ENCODE measurements at regions not wholly inside any gene's neighbourhood (a gene's known extent, or its start where the extent isn't known, plus 50 kb on each side); places are given as distances from the start of the nearest gene placed in this dataset.

GRCh38 chr15:69732133-69732532 is 279.5 kb downstream of the RPLP1 start:
- no peaks in the 10 kb centered on the region for H3K9me3 ChIP-seq
- no peak overlapping the region for H3K4me3 ChIP-seq
- WGBS, 3 donors = 47 to 57% (median 49%) methylated on average over 1 of the region's 1 CpG
- no peak for DNase-seq
- H3K27me3 ChIP-seq = no peaks in the 10 kb centered on the region
- H3K27ac ChIP-seq = no peak overlapping the region
- no peaks in the 10 kb centered on the region for H3K36me3 ChIP-seq
- intact Hi-C loops (cut with DNase I) = no loop called here
- no peaks in the 10 kb centered on the region for H3K4me1 ChIP-seq (ENCODE audit: insufficient read depth)
- TF ChIP-seq, protein P1, sequence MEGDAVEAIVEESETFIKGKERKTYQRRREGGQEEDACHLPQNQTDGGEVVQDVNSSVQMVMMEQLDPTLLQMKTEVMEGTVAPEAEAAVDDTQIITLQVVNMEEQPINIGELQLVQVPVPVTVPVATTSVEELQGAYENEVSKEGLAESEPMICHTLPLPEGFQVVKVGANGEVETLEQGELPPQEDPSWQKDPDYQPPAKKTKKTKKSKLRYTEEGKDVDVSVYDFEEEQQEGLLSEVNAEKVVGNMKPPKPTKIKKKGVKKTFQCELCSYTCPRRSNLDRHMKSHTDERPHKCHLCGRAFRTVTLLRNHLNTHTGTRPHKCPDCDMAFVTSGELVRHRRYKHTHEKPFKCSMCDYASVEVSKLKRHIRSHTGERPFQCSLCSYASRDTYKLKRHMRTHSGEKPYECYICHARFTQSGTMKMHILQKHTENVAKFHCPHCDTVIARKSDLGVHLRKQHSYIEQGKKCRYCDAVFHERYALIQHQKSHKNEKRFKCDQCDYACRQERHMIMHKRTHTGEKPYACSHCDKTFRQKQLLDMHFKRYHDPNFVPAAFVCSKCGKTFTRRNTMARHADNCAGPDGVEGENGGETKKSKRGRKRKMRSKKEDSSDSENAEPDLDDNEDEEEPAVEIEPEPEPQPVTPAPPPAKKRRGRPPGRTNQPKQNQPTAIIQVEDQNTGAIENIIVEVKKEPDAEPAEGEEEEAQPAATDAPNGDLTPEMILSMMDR (IDR thresholded peaks at IDR 0.05) = no peak
- TF ChIP-seq EP300 (IDR thresholded peaks at IDR 0.05) = no peak
- no peak for TF ChIP-seq POLR2A (IDR thresholded peaks at IDR 0.05)

- Histone ChIP-seq H3K27ac (no peak overlapping the region), H3K36me3 (no peaks in the 10 kb centered on the region), H3K4me3 (no peak overlapping the region), H3K4me1 (ENCODE audit: insufficient read depth) (no peaks in the 10 kb centered on the region), H3K9me3 (no peaks in the 10 kb centered on the region), H3K27me3 (no peaks in the 10 kb centered on the region)
- no peak for DNase-seq
- TF ChIP-seq, protein P1 (IDR thresholded peaks at IDR 0.05) = no peak
- TF ChIP-seq EP300 (IDR thresholded peaks at IDR 0.05) (no peak), POLR2A (IDR thresholded peaks at IDR 0.05) (no peak)
- intact Hi-C loops (cut with DNase I) = no loop called here
- 83 to 91% (median 90%) methylated on average over 5 of the region's 5 CpGs for WGBS, 3 donors
Observed at GRCh38 chr15:69734699-69735098, 282.1 kb downstream of the RPLP1 start.

DNA sequence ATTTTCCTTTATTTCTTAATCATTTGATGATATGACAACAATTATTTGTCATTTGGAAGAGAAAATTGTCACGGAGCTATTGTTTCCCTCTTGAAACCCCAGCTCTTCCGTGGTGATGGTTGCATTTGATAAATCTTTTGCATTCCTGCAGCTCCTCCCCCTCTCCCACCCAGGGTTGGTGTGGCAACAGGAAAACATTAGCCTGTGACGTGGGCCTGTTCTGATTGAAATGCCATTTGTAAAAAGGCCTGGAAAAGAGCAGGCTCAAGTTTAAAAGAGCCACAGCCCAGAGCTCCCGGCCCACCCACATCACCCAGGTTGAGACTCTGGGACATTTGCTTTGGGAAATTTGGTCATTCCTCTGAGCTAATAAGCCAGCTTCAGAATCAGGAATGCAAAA is 282.5 kb downstream of the RPLP1 start:
- no peaks in the 10 kb centered on the region for H3K27me3 ChIP-seq
- TF ChIP-seq EP300 (IDR thresholded peaks at IDR 0.05) (no peak), POLR2A (IDR thresholded peaks at IDR 0.05) (no peak)
- TF ChIP-seq, protein P1 (IDR thresholded peaks at IDR 0.05) = no peak
- DNase-seq = no peak
- no peak overlapping the region for H3K27ac ChIP-seq
- no peaks in the 10 kb centered on the region for H3K36me3 ChIP-seq
- WGBS, 3 donors = 14 to 32% (median 28%) methylated on average over 4 of the region's 4 CpGs
- no peaks in the 10 kb centered on the region for H3K4me1 ChIP-seq (ENCODE audit: insufficient read depth)
- H3K9me3 ChIP-seq = no peaks in the 10 kb centered on the region
- intact Hi-C loops (cut with DNase I) = no loop called here
- H3K4me3 ChIP-seq = no peak overlapping the region

- intact Hi-C loops (cut with DNase I) = no loop called here
- Histone ChIP-seq H3K9me3 (no peaks in the 10 kb centered on the region), H3K4me1 (ENCODE audit: insufficient read depth) (no peaks in the 10 kb centered on the region), H3K27ac (no peak overlapping the region), H3K36me3 (no peaks in the 10 kb centered on the region), H3K4me3 (no peak overlapping the region), H3K27me3 (no peaks in the 10 kb centered on the region)
- WGBS, 3 donors = 61 to 95% (median 82%) methylated on average over 3 of the region's 3 CpGs
- DNase-seq = no peak
- TF ChIP-seq EP300 (IDR thresholded peaks at IDR 0.05) (no peak), POLR2A (IDR thresholded peaks at IDR 0.05) (no peak)
- TF ChIP-seq, protein P1 (IDR thresholded peaks at IDR 0.05) = no peak
Observed at GRCh38 chr15:69736161-69736560, 283.5 kb downstream of the RPLP1 start.

DNA sequence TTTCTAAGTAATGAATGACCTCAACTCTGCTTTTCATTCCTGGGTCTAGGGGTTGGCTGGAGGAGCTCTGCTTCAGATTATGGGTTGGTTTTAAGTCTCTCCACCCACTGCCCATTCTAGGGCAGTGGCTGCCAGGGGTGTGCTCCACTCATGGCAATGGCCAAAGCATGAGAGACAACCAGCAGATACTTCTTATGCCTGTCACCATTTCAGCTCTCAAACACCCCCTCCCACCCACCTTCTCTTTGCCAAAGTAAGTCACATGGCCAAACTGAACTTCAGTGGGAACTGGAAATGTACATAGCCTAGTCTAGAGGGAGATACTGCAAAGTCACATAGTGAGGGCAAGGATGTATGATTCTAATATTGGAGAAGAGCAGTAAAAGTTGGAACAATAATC is 285.3 kb downstream of the RPLP1 start:
- Histone ChIP-seq H3K27me3 (no peaks in the 10 kb centered on the region), H3K9me3 (no peaks in the 10 kb centered on the region), H3K4me3 (no peak overlapping the region), H3K36me3 (no peaks in the 10 kb centered on the region), H3K27ac (no peak overlapping the region), H3K4me1 (ENCODE audit: insufficient read depth) (no peaks in the 10 kb centered on the region)
- DNase-seq = no peak
- intact Hi-C loops (cut with DNase I) = no loop called here
- TF ChIP-seq, protein P1 (IDR thresholded peaks at IDR 0.05) = no peak
- no peak for TF ChIP-seq POLR2A (IDR thresholded peaks at IDR 0.05)
- TF ChIP-seq EP300 (IDR thresholded peaks at IDR 0.05) = no peak
